Right atrium auricular region (tissue), 2 donors: ENCODE measurements at regions not wholly inside any gene's neighbourhood (a gene's known extent, or its start where the extent isn't known, plus 50 kb on each side); places are given as distances from the start of the nearest gene placed in this dataset.

Experiments
- DNase-seq: peaks from one replicate; pipeline ENCODE4 v3.0.0-alpha.2; 2019; ENCODE audit warnings: low spot score
- H3K27ac ChIP-seq, 2 donors: fragments of 200-600 bp; sonication (generic); 1 replicate in 1 of 2; 2 replicates in 1 of 2; pipeline ENCODE4 v1.5.1; 2016 to 2019
- H3K27me3 ChIP-seq, 2 donors: fragments of 200-600 bp; sonication (generic); one replicate each; pipeline versions ENCODE4 v1.5.1 to v1.6.0; 2017 to 2019
- H3K36me3 ChIP-seq: fragments of 200-600 bp; sonication (generic); one replicate; pipeline ENCODE4 v1.5.1; 2016
- H3K4me1 ChIP-seq, 2 donors: fragments of 200-600 bp; sonication (generic); one replicate each; pipeline versions ENCODE4 v1.5.1 to v1.6.0; 2017 to 2019
- H3K4me3 ChIP-seq, 2 donors: fragments of 200-600 bp; sonication (generic); 1 replicate in 1 of 2; 2 replicates in 1 of 2; pipeline ENCODE4 v1.5.1; 2017 to 2019; ENCODE audit warnings: mild to moderate bottlenecking in 1 of 2, moderate library complexity in 1 of 2
- H3K9me3 ChIP-seq, 2 donors: fragments of 200-600 bp; sonication (generic); one replicate each; pipeline ENCODE4 v1.5.1; 2019
- CTCF ChIP-seq, 2 donors: fragments of 200-600 bp; sonication (generic); IDR thresholded peaks; one replicate each; pipeline ENCODE4 v1.5.1; 2019; ENCODE audit warnings: antibody characterized with exemption in 2 of 2

GRCh38 chr1:114258074-114258473 lies 104.4 kb upstream of the SYT6 start:
- no peaks in the 10 kb centered on the region for H3K9me3 ChIP-seq
- no peak for DNase-seq
- H3K4me3 ChIP-seq: no peak overlapping the region
- no peaks in the 10 kb centered on the region for H3K36me3 ChIP-seq
- H3K27me3 ChIP-seq: no peaks in the 10 kb centered on the region
- peaks cover 0 to 3% of the 10 kb centered on the region in 2 donors for H3K4me1 ChIP-seq
- H3K27ac ChIP-seq: no peak overlapping the region
- TF ChIP-seq CTCF (IDR thresholded peaks at IDR 0.05): no peak

GRCh38 chr1:114257554-114257953 lies 103.9 kb upstream of the SYT6 start:
- no peak for DNase-seq
- H3K36me3 ChIP-seq: no peaks in the 10 kb centered on the region
- no peak overlapping the region for H3K27ac ChIP-seq
- TF ChIP-seq CTCF (IDR thresholded peaks at IDR 0.05): no peak
- H3K27me3 ChIP-seq: no peaks in the 10 kb centered on the region
- no peak overlapping the region for H3K4me3 ChIP-seq
- H3K9me3 ChIP-seq: no peaks in the 10 kb centered on the region
- peaks cover 0 to 3% of the 10 kb centered on the region in 2 donors for H3K4me1 ChIP-seq

GRCh38 chr1:114253900-114254299 lies 100.2 kb upstream of the SYT6 start:
- no peak overlapping the region for H3K27ac ChIP-seq
- H3K4me3 ChIP-seq: no peak overlapping the region
- H3K9me3 ChIP-seq: no peaks in the 10 kb centered on the region
- TF ChIP-seq CTCF (IDR thresholded peaks at IDR 0.05): no peak
- H3K36me3 ChIP-seq: no peaks in the 10 kb centered on the region
- DNase-seq: no peak
- no peaks in the 10 kb centered on the region for H3K27me3 ChIP-seq
- peaks cover 0 to under 1% of the 10 kb centered on the region in 2 donors for H3K4me1 ChIP-seq

- no peak for TF ChIP-seq CTCF (IDR thresholded peaks at IDR 0.05)
- Histone ChIP-seq H3K27me3 (no peaks in the 10 kb centered on the region), H3K27ac (peak overlapping the region; percentile 53 to 66), H3K9me3 (no peaks in the 10 kb centered on the region), H3K4me3 (no peak overlapping the region), H3K36me3 (no peaks in the 10 kb centered on the region), H3K4me1 (no peaks in the 10 kb centered on the region)
- DNase-seq: no peak
These were observed 97.9 kb upstream of the SYT6 start for GRCh38 chr1:114251573-114251939.

- peak; percentile 62 for DNase-seq
- peak in 1 of 2 donors; percentile 21 for TF ChIP-seq CTCF (IDR thresholded peaks at IDR 0.05)
- peak overlapping the region; percentile 53 to 66 for H3K27ac ChIP-seq
These were observed 97.3 kb upstream of the SYT6 start for GRCh38 chr1:114250683-114251572.

More at GRCh38 chr1:114250683-114251572, 97.3 kb upstream of the SYT6 start:
- H3K27me3 ChIP-seq: no peaks in the 10 kb centered on the region
- no peaks in the 10 kb centered on the region for H3K4me1 ChIP-seq
- no peaks in the 10 kb centered on the region for H3K36me3 ChIP-seq
- no peaks in the 10 kb centered on the region for H3K9me3 ChIP-seq
- H3K4me3 ChIP-seq: no peak overlapping the region
